Loucy (cell line): ENCODE measurements at regions not wholly inside any gene's neighbourhood (a gene's known extent, or its start where the extent isn't known, plus 50 kb on each side); places are given as distances from the start of the nearest gene placed in this dataset.

Experiments
- H2AFZ ChIP-seq: fragments of 200-600 bp; sonication (generic); 2 replicates; pipeline ENCODE4 v1.6.0; 2016; ENCODE audit warnings: antibody characterized with exemption, mild to moderate bottlenecking, low read length, moderate library complexity
- H3F3A ChIP-seq: fragments of 200-600 bp; 2 replicates; pipeline ENCODE4 v1.6.0; 2016; ENCODE audit warnings: antibody characterized with exemption, low read depth, mild to moderate bottlenecking
- H3K27me3 ChIP-seq: fragments of 200-600 bp; sonication (generic); 2 replicates; pipeline ENCODE4 v1.6.1; 2014; ENCODE audit warnings: low read length, mild to moderate bottlenecking; ENCODE audit not compliant: insufficient read depth, poor library complexity, severe bottlenecking
- H3K36me3 ChIP-seq: fragments of 200-600 bp; sonication (generic); 2 replicates; pipeline ENCODE4 v1.6.1; 2016; ENCODE audit warnings: low read length; ENCODE audit not compliant: insufficient read depth
- H3K4me1 ChIP-seq: fragments of 200-600 bp; sonication (generic); 2 replicates; pipeline ENCODE4 v1.5.1; 2014; ENCODE audit warnings: low read length, mild to moderate bottlenecking; ENCODE audit not compliant: insufficient read depth, poor library complexity, severe bottlenecking
- H3K4me2 ChIP-seq: fragments of 200-600 bp; sonication (generic); 2 replicates; pipeline ENCODE4 v1.6.0; 2014; ENCODE audit warnings: antibody characterized with exemption, low read length, low read depth, mild to moderate bottlenecking; ENCODE audit not compliant: poor library complexity, severe bottlenecking
- H3K4me3 ChIP-seq: fragments of 200-600 bp; sonication (generic); 2 replicates; pipeline ENCODE4 v1.5.1; 2014; ENCODE audit warnings: low read length, mild to moderate bottlenecking, mixed read lengths; ENCODE audit not compliant: poor library complexity, severe bottlenecking
- H3K79me2 ChIP-seq: fragments of 200-600 bp; sonication (generic); 2 replicates; pipeline ENCODE4 v1.6.1; 2014; ENCODE audit warnings: low read length; ENCODE audit not compliant: insufficient read depth
- H3K9ac ChIP-seq: fragments of 200-600 bp; sonication (generic); 2 replicates; pipeline ENCODE4 v1.6.0; 2014; ENCODE audit warnings: mild to moderate bottlenecking, low read depth, low read length, moderate library complexity; ENCODE audit not compliant: poor library complexity, severe bottlenecking
- H3K9me2 ChIP-seq: fragments of 200-600 bp; sonication (generic); replicated peaks from 2 replicates; pipeline ENCODE4 v1.6.1; 2016; ENCODE audit warnings: low read depth, low read length, mixed read lengths
- H3K9me3 ChIP-seq: fragments of 200-600 bp; sonication (generic); 2 replicates; pipeline ENCODE4 v1.6.1; 2014; ENCODE audit warnings: mild to moderate bottlenecking, antibody characterized with exemption, low read length, low read depth; ENCODE audit not compliant: insufficient read depth
- H4K20me1 ChIP-seq: fragments of 200-600 bp; sonication (generic); 2 replicates; pipeline ENCODE4 v1.6.0; 2014; ENCODE audit warnings: antibody characterized with exemption, low read length, mild to moderate bottlenecking; ENCODE audit not compliant: insufficient read depth, poor library complexity, severe bottlenecking
- CTCF ChIP-seq: fragments of 200-600 bp; sonication (generic); conservative IDR thresholded peaks from 2 replicates; pipeline ENCODE4 v1.5.1; 2014; ENCODE audit warnings: mild to moderate bottlenecking, antibody characterized with exemption, low read length
- EZH2phosphoT487 ChIP-seq: fragments of 200-600 bp; IDR thresholded peaks from 2 replicates; pipeline ENCODE4 v1.6.1; 2018; ENCODE audit warnings: antibody characterized with exemption, mild to moderate bottlenecking, moderate library complexity, borderline replicate concordance

- no peaks in the 10 kb centered on the region for H3K9me3 ChIP-seq
- no peak overlapping the region for H2AFZ ChIP-seq
- H3K79me2 ChIP-seq: no peaks in the 10 kb centered on the region
- no peak overlapping the region for H3K4me2 ChIP-seq
- no peak overlapping the region for H3K4me3 ChIP-seq
- no peaks in the 10 kb centered on the region for H3K9me2 ChIP-seq
- H3K4me1 ChIP-seq: no peaks in the 10 kb centered on the region
- TF ChIP-seq CTCF: no peak
- TF ChIP-seq EZH2phosphoT487: no peak
- H3K9ac ChIP-seq: no peak overlapping the region
- no peaks in the 10 kb centered on the region for H4K20me1 ChIP-seq
- no peaks in the 10 kb centered on the region for H3K36me3 ChIP-seq
- no peaks in the 10 kb centered on the region for H3K27me3 ChIP-seq
- H3F3A ChIP-seq: no peaks in the 10 kb centered on the region
These were observed 189.6 kb downstream of the NPHP4 start for GRCh38 chr1:5802606-5803005.

- Histone ChIP-seq H3K79me2 (no peaks in the 10 kb centered on the region), H3K4me1 (no peaks in the 10 kb centered on the region), H3K27me3 (no peaks in the 10 kb centered on the region), H3K9me2 (no peaks in the 10 kb centered on the region), H3K36me3 (no peaks in the 10 kb centered on the region), H3K4me2 (no peak overlapping the region), H2AFZ (no peak overlapping the region), H3F3A (no peaks in the 10 kb centered on the region), H4K20me1 (no peaks in the 10 kb centered on the region), H3K9ac (no peak overlapping the region), H3K9me3 (no peaks in the 10 kb centered on the region), H3K4me3 (no peak overlapping the region)
- no peak for TF ChIP-seq CTCF
- no peak for TF ChIP-seq EZH2phosphoT487
These were observed 193.3 kb downstream of the NPHP4 start for GRCh38 chr1:5798904-5799303.

GRCh38 chr1:5798151-5798730, 194.0 kb downstream of the NPHP4 start:
- Histone ChIP-seq H3K4me3 (no peak overlapping the region), H3K27me3 (no peaks in the 10 kb centered on the region), H3K9me3 (no peaks in the 10 kb centered on the region), H3K36me3 (no peaks in the 10 kb centered on the region), H3K9me2 (no peaks in the 10 kb centered on the region), H3K79me2 (no peaks in the 10 kb centered on the region), H2AFZ (no peak overlapping the region), H3K4me1 (no peaks in the 10 kb centered on the region), H4K20me1 (no peaks in the 10 kb centered on the region), H3F3A (no peaks in the 10 kb centered on the region), H3K4me2 (no peak overlapping the region), H3K9ac (no peak overlapping the region)
- TF ChIP-seq EZH2phosphoT487 (no peak), CTCF (no peak)
